ENCODE measurements at regions not wholly inside any gene's neighbourhood (a gene's known extent, or its start where the extent isn't known, plus 50 kb on each side); places are given as distances from the start of the nearest gene placed in this dataset.

GRCh38 chr3:139218046-139218445 is 125.8 kb upstream of the MRPS22 start:
- Histone ChIP-seq H3K4me2 (ENCODE audit: low read depth, low read length) (no peak overlapping the region), H3K27ac (ENCODE audit: extremely low read length, insufficient read depth, low read length) (no peak overlapping the region), H3K4me1 (ENCODE audit: insufficient read depth, low read length) (no peaks in the 10 kb centered on the region), H3K9me3 (ENCODE audit: low read length) (no peaks in the 10 kb centered on the region), H4K20me1 (ENCODE audit: insufficient read depth, low read length) (no peaks in the 10 kb centered on the region), H2AFZ (ENCODE audit: low read length) (no peak overlapping the region), H3K79me2 (ENCODE audit: insufficient read depth, low read length) (no peaks in the 10 kb centered on the region), H3K4me3 (replicated peaks in 1 of 3; ENCODE audit: insufficient read depth in 1 of 3, low read depth in 2 of 3, low read length in 3 of 3) (no peak overlapping the region), H3K27me3 (ENCODE audit: control insufficient read depth in 1 of 2, insufficient read depth in 2 of 2, low read length in 2 of 2) (no peaks in the 10 kb centered on the region; a peak in 2 of 5 replicates), H3K9ac (ENCODE audit: insufficient read depth, low read depth, low read length) (no peak overlapping the region), H3K36me3 (replicated peaks in 1 of 2; ENCODE audit: control insufficient read depth in 1 of 2, insufficient read depth in 2 of 2, low read length in 2 of 2) (no peaks in the 10 kb centered on the region)
- POLR2A ChIA-PET = no interaction called here
- CTCF ChIA-PET (ENCODE audit: low intra/inter-chr PET ratio, low total read pairs) = no interaction called here
- FAIRE-seq = no peak
- BruUV-seq (replicated peaks) = no TSS peak
- TF ChIP-seq PLRG1 (conservative IDR thresholded peaks at IDR 0.05) (no peak), GLI4 (CRISPR knock-in tag; IDR thresholded peaks at IDR 0.05; ENCODE audit: borderline replicate concordance) (no peak), KAT2B (IDR thresholded peaks at IDR 0.05; ENCODE audit: borderline replicate concordance, low read depth, low read length) (no peak)
- 25% methylated on average over 2 of the region's 2 CpGs for WGBS (ENCODE audit: low lambda C conversion rate)
- intact Hi-C loops (cut with micrococcal nuclease; ENCODE audit: unreplicated experiment) (no loop called here), in situ Hi-C loops (cut with HindIII; ENCODE audit: extremely low pct_ligation_motif_present, low pct_unique_long_range_greater_than_20kb) (no loop called here)
- ATAC-seq = no peak
- DNase-seq (ENCODE audit: low spot score) = no peak

- no peaks in the 10 kb centered on the region for H3K4me1 ChIP-seq (ENCODE audit: insufficient read depth, low read length)
- intact Hi-C loops (cut with micrococcal nuclease; ENCODE audit: unreplicated experiment) (no loop called here), in situ Hi-C loops (cut with HindIII; ENCODE audit: extremely low pct_ligation_motif_present, low pct_unique_long_range_greater_than_20kb) (no loop called here)
- POLR2A ChIA-PET = no interaction called here
- TF ChIP-seq ARHGAP35 (CRISPR knock-in tag; IDR thresholded peaks at IDR 0.05; ENCODE audit: borderline replicate concordance) (no peak), MED13 (CRISPR knock-in tag; IDR thresholded peaks at IDR 0.05) (no peak), ELK4 (CRISPR knock-in tag; IDR thresholded peaks at IDR 0.05; ENCODE audit: borderline replicate concordance) (no peak), CREM (IDR thresholded peaks at IDR 0.05) (no peak), CREM (CRISPR knock-in tag; IDR thresholded peaks at IDR 0.05) (no peak), RAD21 (CRISPR knock-in tag; IDR thresholded peaks at IDR 0.05) (no peak), CCAR2 (optimal IDR thresholded peaks at IDR 0.05; ENCODE audit: low read depth, low read length) (no peak), EED (CRISPR knock-in tag; IDR thresholded peaks at IDR 0.05) (no peak), ZSCAN22 (CRISPR knock-in tag; IDR thresholded peaks at IDR 0.05) (no peak), ZFP36 (IDR thresholded peaks at IDR 0.05; ENCODE audit: borderline replicate concordance, low read depth, low read length, partially characterized antibody) (no peak), ZNF572 (CRISPR knock-in tag; IDR thresholded peaks at IDR 0.05) (no peak), GMEB2 (CRISPR knock-in tag; IDR thresholded peaks at IDR 0.05; ENCODE audit: low read depth) (no peak), ZNF766 (CRISPR knock-in tag; IDR thresholded peaks at IDR 0.05; ENCODE audit: borderline replicate concordance) (no peak)
- H3K36me3 ChIP-seq (replicated peaks in 1 of 2; ENCODE audit: control insufficient read depth in 1 of 2, insufficient read depth in 2 of 2, low read length in 2 of 2) = no peaks in the 10 kb centered on the region
- no peaks in the 10 kb centered on the region; a peak in 2 of 5 replicates for H3K27me3 ChIP-seq (ENCODE audit: control insufficient read depth in 1 of 2, insufficient read depth in 2 of 2, low read length in 2 of 2)
- no peaks in the 10 kb centered on the region for H3K9me3 ChIP-seq (ENCODE audit: low read length)
- BruUV-seq (replicated peaks) = no TSS peak
- H3K4me3 ChIP-seq (replicated peaks in 1 of 3; ENCODE audit: insufficient read depth in 1 of 3, low read depth in 2 of 3, low read length in 3 of 3) = no peak overlapping the region
- CTCF ChIA-PET (ENCODE audit: low intra/inter-chr PET ratio, low total read pairs) = no interaction called here
- DNase-seq (ENCODE audit: low spot score) (no peak), ATAC-seq (no peak), FAIRE-seq (no peak)
- no peaks in the 10 kb centered on the region for H3K79me2 ChIP-seq (ENCODE audit: insufficient read depth, low read length)
- WGBS (ENCODE audit: low lambda C conversion rate) = 39% methylated on average over 4 of the region's 4 CpGs
- no peaks in the 10 kb centered on the region for H4K20me1 ChIP-seq (ENCODE audit: insufficient read depth, low read length)
- no peak overlapping the region for H3K27ac ChIP-seq (ENCODE audit: extremely low read length, insufficient read depth, low read length)
- H3K9ac ChIP-seq (ENCODE audit: insufficient read depth, low read depth, low read length) = no peak overlapping the region
- no peak overlapping the region for H3K4me2 ChIP-seq (ENCODE audit: low read depth, low read length)
- no peak overlapping the region for H2AFZ ChIP-seq (ENCODE audit: low read length)
Observed at GRCh38 chr3:139219463-139219862, 124.4 kb upstream of the MRPS22 start.
